ENCODE measurements at regions not wholly inside any gene's neighbourhood (a gene's known extent, or its start where the extent isn't known, plus 50 kb on each side); places are given as distances from the start of the nearest gene placed in this dataset.
A peak's percentile ranks its signal among the peaks of the same experiment; 100 is the strongest.

DNA sequence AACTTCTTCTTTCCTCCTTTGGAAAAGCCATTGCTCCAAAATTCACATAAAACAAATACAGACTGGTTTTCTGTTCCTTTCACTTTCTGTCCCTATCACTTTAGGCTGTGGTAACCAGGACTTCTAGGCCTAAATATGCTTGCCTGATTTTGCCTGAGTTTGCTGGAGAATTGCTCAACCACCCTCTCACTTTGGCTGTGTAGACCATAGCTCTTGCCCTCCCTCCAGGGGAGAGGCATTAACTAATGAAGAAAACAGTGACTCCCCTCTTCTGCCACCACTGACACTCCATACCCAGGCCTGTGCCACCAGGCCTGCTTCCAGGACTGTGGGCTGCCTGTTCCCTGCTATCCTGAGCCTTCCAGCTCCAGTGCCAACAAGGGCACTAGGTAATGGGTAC lies 163.5 kb downstream of the TOMM20 start (continued):
- peak; percentile 49; the same call in 1 of the 2 replicates for TF ChIP-seq ZFX (CRISPR knock-in tag; IDR thresholded peaks at IDR 0.05)
- TF ChIP-seq, protein P1, sequence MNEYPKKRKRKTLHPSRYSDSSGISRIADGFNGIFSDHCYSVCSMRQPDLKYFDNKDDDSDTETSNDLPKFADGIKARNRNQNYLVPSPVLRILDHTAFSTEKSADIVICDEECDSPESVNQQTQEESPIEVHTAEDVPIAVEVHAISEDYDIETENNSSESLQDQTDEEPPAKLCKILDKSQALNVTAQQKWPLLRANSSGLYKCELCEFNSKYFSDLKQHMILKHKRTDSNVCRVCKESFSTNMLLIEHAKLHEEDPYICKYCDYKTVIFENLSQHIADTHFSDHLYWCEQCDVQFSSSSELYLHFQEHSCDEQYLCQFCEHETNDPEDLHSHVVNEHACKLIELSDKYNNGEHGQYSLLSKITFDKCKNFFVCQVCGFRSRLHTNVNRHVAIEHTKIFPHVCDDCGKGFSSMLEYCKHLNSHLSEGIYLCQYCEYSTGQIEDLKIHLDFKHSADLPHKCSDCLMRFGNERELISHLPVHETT (CRISPR knock-in tag; conservative IDR thresholded peaks at IDR 0.05 in 1 of 2, IDR thresholded peaks at IDR 0.05 in 1 of 2): peak in 1 of 2 experiments; percentile 47; a peak in 2 of 4 replicates

DNA sequence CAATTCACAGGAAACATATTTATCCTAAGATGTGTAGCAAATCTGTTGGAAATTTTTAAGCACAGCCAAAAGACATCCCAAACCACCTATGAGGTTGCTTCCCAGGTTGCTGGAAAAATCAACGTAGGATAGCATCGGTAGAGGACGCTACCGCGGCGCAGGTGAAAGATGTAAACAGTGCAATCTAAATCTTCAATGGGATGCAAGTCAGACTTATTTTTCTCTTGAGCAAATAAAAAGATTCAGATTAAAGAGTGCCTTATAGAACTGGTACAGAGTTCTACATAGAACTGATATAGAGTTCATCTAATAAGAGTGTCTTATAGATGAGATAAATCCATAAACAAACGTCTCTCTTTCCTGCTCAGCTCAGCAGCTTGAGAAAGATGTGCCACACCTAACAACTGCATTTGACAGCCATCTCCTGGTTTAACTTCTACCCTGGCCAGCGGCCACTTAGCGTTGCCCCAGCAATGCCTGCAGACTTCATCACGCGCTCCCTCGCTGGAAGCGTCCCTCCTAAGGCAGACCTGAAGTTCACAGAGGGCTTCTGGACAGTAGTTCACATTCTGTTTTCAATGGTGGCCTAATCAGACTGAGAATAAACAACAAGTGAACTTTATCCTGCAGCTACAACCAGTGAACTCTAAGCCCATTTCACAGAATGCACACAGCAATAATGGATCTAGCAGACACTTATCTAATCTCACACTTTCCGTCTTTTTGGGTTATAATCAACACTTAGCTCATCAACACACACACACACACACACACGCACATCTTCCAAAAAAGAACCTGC lies 164.5 kb downstream of the TOMM20 start:
- peak overlapping the region; percentile 94 for H2AFZ ChIP-seq (ENCODE audit: low read depth, low read length)
- no peaks in the 10 kb centered on the region; the same call in none of the 2 replicates for H3K9me3 ChIP-seq (replicated peaks; ENCODE audit: control insufficient read depth, insufficient read depth, low read depth, low read length)
- H3K9me1 ChIP-seq (ENCODE audit: control insufficient read depth, insufficient read depth, low read length): no peaks in the 10 kb centered on the region
- H3K9ac ChIP-seq (ENCODE audit: insufficient read depth in 1 of 2, low read depth in 2 of 2, low read length in 2 of 2): no peak overlapping the region
- H3K79me2 ChIP-seq (ENCODE audit: control insufficient read depth, insufficient read depth, low read length): no peaks in the 10 kb centered on the region
- 78% methylated on average over 15 of the region's 15 CpGs for WGBS (ENCODE audit: insufficient coverage, low coverage, missing lambda C conversion rate)
- FAIRE-seq (no peak), ATAC-seq (no peak), DNase-seq (ENCODE audit: extremely low read depth in 1 of 4, low spot score in 3 of 4) (no peak)
- H4K20me1 ChIP-seq (replicated peaks; ENCODE audit: control insufficient read depth, insufficient read depth, low read length): no peaks in the 10 kb centered on the region
- no TSS peak for BruUV-seq (replicated peaks)
- no peaks in the 10 kb centered on the region for H3K27me3 ChIP-seq (ENCODE audit: control insufficient read depth in 2 of 2, insufficient read depth in 2 of 2, low read length in 2 of 2)
- peak overlapping the region; percentile 44; the same call in 1 of the 2 replicates for H3K4me2 ChIP-seq (ENCODE audit: insufficient read depth, low read length)
- in situ Hi-C loops (cut with MboI) (no loop called here), intact Hi-C loops (cut with micrococcal nuclease) (loop anchor here (2.0 to 5.0 kb wide), 4 partner anchors 87 to 467 kb away; no protein-coding TSS in a partner anchor)
- no peaks in the 10 kb centered on the region for H3K36me3 ChIP-seq (ENCODE audit: control insufficient read depth, insufficient read depth, low read length)
- H3K4me1 ChIP-seq (replicated peaks in 1 of 2; ENCODE audit: control insufficient read depth in 2 of 2, insufficient read depth in 2 of 2, low read length in 2 of 2): peaks cover 19 to 64% of the 10 kb centered on the region in 2 experiments
- H3K27ac ChIP-seq (ENCODE audit: extremely low read depth, low read depth, low read length): peak overlapping the region; percentile 82
- POLR2A ChIA-PET: no interaction called here
- CTCF ChIA-PET (ENCODE audit: low intra/inter-chr PET ratio): no interaction called here
- no peak overlapping the region for H3K4me3 ChIP-seq
- TF ChIP-seq TRIM24 (IDR thresholded peaks at IDR 0.05): 0 out of 4 replicates have a peak, but pooled peaks of 1 of the 2 experiments have one; percentile 27
- TF ChIP-seq ZKSCAN1 (IDR thresholded peaks at IDR 0.05; ENCODE audit: low read depth, low read length): no peak
- peak in 1 of 2 experiments; percentile 26; a peak in 2 of 4 replicates for TF ChIP-seq KDM1A (IDR thresholded peaks at IDR 0.05)
- no peak for TF ChIP-seq NFE2L1 (tag; IDR thresholded peaks at IDR 0.05; ENCODE audit: borderline replicate concordance, low read depth)
- no peak for TF ChIP-seq NONO (IDR thresholded peaks at IDR 0.05; ENCODE audit: low read depth in 2 of 2, low read length in 1 of 2)
- TF ChIP-seq ZNF165 (CRISPR knock-in tag; IDR thresholded peaks at IDR 0.05; ENCODE audit: borderline replicate concordance): 0 out of 2 replicates have a peak, but pooled peaks have one; percentile 20
- TF ChIP-seq, protein P2, sequence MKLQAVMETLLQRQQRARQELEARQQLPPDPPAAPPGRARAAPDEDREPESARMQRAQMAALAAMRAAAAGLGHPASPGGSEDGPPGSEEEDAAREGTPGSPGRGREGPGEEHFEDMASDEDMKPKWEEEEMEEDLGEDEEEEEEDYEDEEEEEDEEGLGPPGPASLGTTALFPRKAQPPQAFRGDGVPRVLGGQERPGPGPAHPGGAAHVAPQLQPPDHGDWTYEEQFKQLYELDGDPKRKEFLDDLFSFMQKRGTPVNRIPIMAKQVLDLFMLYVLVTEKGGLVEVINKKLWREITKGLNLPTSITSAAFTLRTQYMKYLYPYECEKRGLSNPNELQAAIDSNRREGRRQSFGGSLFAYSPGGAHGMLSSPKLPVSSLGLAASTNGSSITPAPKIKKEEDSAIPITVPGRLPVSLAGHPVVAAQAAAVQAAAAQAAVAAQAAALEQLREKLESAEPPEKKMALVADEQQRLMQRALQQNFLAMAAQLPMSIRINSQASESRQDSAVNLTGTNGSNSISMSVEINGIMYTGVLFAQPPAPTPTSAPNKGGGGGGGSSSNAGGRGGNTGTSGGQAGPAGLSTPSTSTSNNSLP (IDR thresholded peaks at IDR 0.05; ENCODE audit: borderline replicate concordance, low read depth, low read length): no peak
- TF ChIP-seq ZNF444 (CRISPR knock-in tag; IDR thresholded peaks at IDR 0.05): no peak
- TF ChIP-seq, protein P3, sequence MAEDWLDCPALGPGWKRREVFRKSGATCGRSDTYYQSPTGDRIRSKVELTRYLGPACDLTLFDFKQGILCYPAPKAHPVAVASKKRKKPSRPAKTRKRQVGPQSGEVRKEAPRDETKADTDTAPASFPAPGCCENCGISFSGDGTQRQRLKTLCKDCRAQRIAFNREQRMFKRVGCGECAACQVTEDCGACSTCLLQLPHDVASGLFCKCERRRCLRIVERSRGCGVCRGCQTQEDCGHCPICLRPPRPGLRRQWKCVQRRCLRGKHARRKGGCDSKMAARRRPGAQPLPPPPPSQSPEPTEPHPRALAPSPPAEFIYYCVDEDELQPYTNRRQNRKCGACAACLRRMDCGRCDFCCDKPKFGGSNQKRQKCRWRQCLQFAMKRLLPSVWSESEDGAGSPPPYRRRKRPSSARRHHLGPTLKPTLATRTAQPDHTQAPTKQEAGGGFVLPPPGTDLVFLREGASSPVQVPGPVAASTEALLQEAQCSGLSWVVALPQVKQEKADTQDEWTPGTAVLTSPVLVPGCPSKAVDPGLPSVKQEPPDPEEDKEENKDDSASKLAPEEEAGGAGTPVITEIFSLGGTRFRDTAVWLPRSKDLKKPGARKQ (CRISPR knock-in tag; IDR thresholded peaks at IDR 0.05): 0 out of 2 replicates have a peak, but pooled peaks have one; percentile 50
- peak; percentile 55; the same call in 1 of the 2 replicates for TF ChIP-seq BCOR (IDR thresholded peaks at IDR 0.05)

Measured in K562 (cell line).